ENCODE measurements at regions not wholly inside any gene's neighbourhood (a gene's known extent, or its start where the extent isn't known, plus 50 kb on each side); places are given as distances from the start of the nearest gene placed in this dataset.

- DNase-seq (ENCODE audit: low spot score), result no peak
Observed at GRCh38 chr20:58162986-58163385, 65.5 kb downstream of the ANKRD60 start.

- DNase-seq (ENCODE audit: low spot score), result no peak
Observed at GRCh38 chr20:58161192-58161591, 67.3 kb downstream of the ANKRD60 start.

GRCh38 chr20:58160451-58161061 is 67.9 kb downstream of the ANKRD60 start:
- DNase-seq (ENCODE audit: low spot score), result no peak

- DNase-seq (ENCODE audit: low spot score), result no peak
Observed at GRCh38 chr20:58155148-58155925, 73.1 kb downstream of the ANKRD60 start.

GRCh38 chr20:58154113-58154512 is 74.3 kb downstream of the ANKRD60 start:
- DNase-seq (ENCODE audit: low spot score), result no peak

- no peak for DNase-seq (ENCODE audit: low spot score)
Observed at GRCh38 chr20:58153121-58153520, 75.3 kb downstream of the ANKRD60 start.

- no peak for DNase-seq (ENCODE audit: low spot score)
Observed at GRCh38 chr20:58150772-58151171, 77.7 kb downstream of the ANKRD60 start.

GRCh38 chr20:58149437-58150091 is 78.9 kb downstream of the ANKRD60 start:
- DNase-seq (ENCODE audit: low spot score), result no peak

GRCh38 chr20:58148891-58149290 is 79.6 kb downstream of the ANKRD60 start:
- DNase-seq (ENCODE audit: low spot score), result no peak

GRCh38 chr20:58147628-58148370 is 80.7 kb downstream of the ANKRD60 start:
- DNase-seq (ENCODE audit: low spot score), result no peak

GRCh38 chr20:58146746-58147140 is 81.7 kb downstream of the ANKRD60 start:
- no peak for DNase-seq (ENCODE audit: low spot score)

GRCh38 chr20:58146081-58146745 is 82.2 kb downstream of the ANKRD60 start:
- no peak for DNase-seq (ENCODE audit: low spot score)

- DNase-seq (ENCODE audit: low spot score), result no peak
Observed at GRCh38 chr20:58145506-58146080, 82.9 kb downstream of the ANKRD60 start.

GRCh38 chr20:58144096-58144495 is 84.4 kb downstream of the ANKRD60 start:
- DNase-seq (ENCODE audit: low spot score), result no peak

- DNase-seq (ENCODE audit: low spot score), result no peak
Observed at GRCh38 chr20:58143531-58143930, 84.9 kb downstream of the ANKRD60 start.

GRCh38 chr20:58142843-58143185 is 85.6 kb downstream of the ANKRD60 start:
- DNase-seq (ENCODE audit: low spot score), result no peak

GRCh38 chr20:58141971-58142842 is 86.2 kb downstream of the ANKRD60 start:
- DNase-seq (ENCODE audit: low spot score), result no peak

GRCh38 chr20:58141496-58141895 is 87.0 kb downstream of the ANKRD60 start:
- DNase-seq (ENCODE audit: low spot score), result no peak

GRCh38 chr20:58140787-58141425 is 87.5 kb downstream of the ANKRD60 start:
- no peak for DNase-seq (ENCODE audit: low spot score)

Measured in H4 (cell line).